Spleen (tissue), 11 donors: ENCODE measurements at regions not wholly inside any gene's neighbourhood (a gene's known extent, or its start where the extent isn't known, plus 50 kb on each side); places are given as distances from the start of the nearest gene placed in this dataset.

Experiments used
- DNase-seq: peaks from one replicate; pipeline ENCODE4 v3.0.0-alpha.2; 2020
- H3K27ac ChIP-seq, 8 donors: fragments of 200-600 bp; sonication (generic) in 7 of 8; 1 replicate in 4 of 8; 2 replicates in 4 of 8; pipeline versions ENCODE4 v1.5.0 to v1.8.0; 2016 to 2021; ENCODE audit warnings: inconsistent platforms in 4 of 8, mild to moderate bottlenecking in 4 of 8, moderate library complexity in 1 of 8
- H3K27me3 ChIP-seq, 7 donors: fragments of 200-600 bp; sonication (generic) in 6 of 7; replicated peaks in 1 of 7; 1 replicate in 4 of 7; 2 replicates in 3 of 7; pipeline versions ENCODE4 v1.5.0 to v1.8.0; 2016 to 2021; ENCODE audit warnings: inconsistent platforms in 3 of 7, mild to moderate bottlenecking in 1 of 7
- H3K36me3 ChIP-seq, 6 donors: fragments of 200-600 bp; sonication (generic) in 5 of 6; 1 replicate in 4 of 6; 2 replicates in 2 of 6; pipeline versions ENCODE4 v1.5.0 to v1.8.0; 2016 to 2021; ENCODE audit warnings: inconsistent platforms in 2 of 6
- H3K4me1 ChIP-seq, 6 donors: fragments of 200-600 bp; sonication (generic) in 5 of 6; 1 replicate in 3 of 6; 2 replicates in 3 of 6; pipeline versions ENCODE4 v1.5.0 to v1.8.0; 2016 to 2021; ENCODE audit warnings: inconsistent platforms in 3 of 6
- H3K4me3 ChIP-seq, 8 donors: fragments of 200-600 bp; sonication (generic) in 7 of 8; 1 replicate in 4 of 8; 2 replicates in 4 of 8; pipeline versions ENCODE4 v1.5.0 to v1.8.0; 2016 to 2021; ENCODE audit warnings: inconsistent platforms in 4 of 8, mild to moderate bottlenecking in 4 of 8, moderate library complexity in 2 of 8
- H3K9me3 ChIP-seq, 8 donors: fragments of 200-600 bp; sonication (generic) in 7 of 8; 1 replicate in 4 of 8; 2 replicates in 4 of 8; pipeline versions ENCODE4 v1.5.0 to v1.8.0; 2016 to 2021; ENCODE audit warnings: inconsistent platforms in 4 of 8
- CTCF ChIP-seq, 11 experiments: fragments of 200-600 bp in 7 of 11; fragments of 450-650 bp in 4 of 11; sonication (generic) in 4 of 11; IDR thresholded peaks in 8 of 11; conservative IDR thresholded peaks in 3 of 11; 1 replicate in 7 of 11; 2 replicates in 4 of 11; pipeline versions ENCODE4 v1.4.0 to v1.8.0; 2016 to 2021; ENCODE audit warnings: antibody characterized with exemption in 11 of 11, inconsistent platforms in 4 of 11, mild to moderate bottlenecking in 1 of 11
- POLR2A ChIP-seq, 3 donors: fragments of 450-650 bp; IDR thresholded peaks; one replicate each; pipeline ENCODE4 v1.5.1; 2017; ENCODE audit warnings: antibody characterized with exemption in 3 of 3, mild to moderate bottlenecking in 1 of 3
- POLR2AphosphoS5 ChIP-seq, 3 donors: sonication (generic); formaldehyde crosslinking; IDR thresholded peaks; one replicate each; pipeline ENCODE4 v1.5.1; 2017; ENCODE audit warnings: antibody characterized with exemption in 3 of 3
- WGBS, 5 donors: extraction: QIAGEN DNeasy Blood & Tissue Kit in 3 of 5; methylation state at CpG; one replicate each; pipeline versions ENCODE4 v1.1.5 to v1.1.7; 2013 to 2018; 5-methylcytosine and 5-hydroxymethylcytosine counted together
- intact Hi-C: fragments of 100-400 bp; cut with DNase I; formaldehyde crosslinking; loops from one replicate; pipeline ENCODE4 v1.15.0; 2023; ENCODE audit warnings: low total_unique reads
- donor health status: healthy with polysubstance abuse.
- donor health status: DM: no; HTN: no; CAD: no; lungs with moderate emphysema.
- donor health status: DM: no; HTN: no; CAD: no.
- donor health status: Bipolar disorder and iron deficiency.
- donor health status: healthy.
- donor health status: DM: no; HTN: no; CAD: no.
- donor health status: DM: yes; HTN: yes; CAD: no.

- Histone ChIP-seq H3K9me3 (no peaks in the 10 kb centered on the region), H3K27me3 (peaks cover 0 to 6% (median 0%) of the 10 kb centered on the region in 7 donors), H3K27ac (no peak overlapping the region), H3K4me1 (no peaks in the 10 kb centered on the region), H3K4me3 (no peak overlapping the region), H3K36me3 (no peaks in the 10 kb centered on the region)
- WGBS, 5 donors: 74 to 86% (median 81%) methylated on average over 2 to 5 of the region's 5 CpGs
- intact Hi-C loops: no loop called here
- DNase-seq: no peak
- TF ChIP-seq POLR2A (IDR thresholded peaks at IDR 0.05) (no peak), POLR2AphosphoS5 (IDR thresholded peaks at IDR 0.05) (no peak), CTCF (IDR thresholded peaks at IDR 0.05 in 8 of 11, conservative IDR thresholded peaks at IDR 0.05 in 3 of 11) (no peak)
Observed at GRCh38 chr7:50856806-50857205, 74.1 kb upstream of the GRB10 start.

- peaks cover 0 to 6% (median 0%) of the 10 kb centered on the region in 7 donors for H3K27me3 ChIP-seq
- TF ChIP-seq POLR2AphosphoS5 (IDR thresholded peaks at IDR 0.05) (no peak), POLR2A (IDR thresholded peaks at IDR 0.05) (no peak), CTCF (IDR thresholded peaks at IDR 0.05 in 8 of 11, conservative IDR thresholded peaks at IDR 0.05 in 3 of 11) (no peak)
- H3K4me3 ChIP-seq: no peak overlapping the region
- intact Hi-C loops: no loop called here
- 86 to 94% (median 88%) methylated on average over 4 of the region's 4 CpGs for WGBS, 5 donors
- no peaks in the 10 kb centered on the region for H3K4me1 ChIP-seq
- H3K9me3 ChIP-seq: no peaks in the 10 kb centered on the region
- no peaks in the 10 kb centered on the region for H3K36me3 ChIP-seq
- H3K27ac ChIP-seq: no peak overlapping the region
- no peak for DNase-seq
Observed at GRCh38 chr7:50856231-50856630, 73.5 kb upstream of the GRB10 start.

- intact Hi-C loops: no loop called here
- Histone ChIP-seq H3K27ac (no peak overlapping the region), H3K4me3 (no peak overlapping the region), H3K36me3 (no peaks in the 10 kb centered on the region), H3K9me3 (no peaks in the 10 kb centered on the region), H3K4me1 (no peaks in the 10 kb centered on the region), H3K27me3 (peaks cover 0 to 6% (median 0%) of the 10 kb centered on the region in 7 donors)
- DNase-seq: no peak
- 74 to 88% (median 85%) methylated on average over 4 to 5 of the region's 5 CpGs for WGBS, 5 donors
- TF ChIP-seq POLR2AphosphoS5 (IDR thresholded peaks at IDR 0.05) (no peak), POLR2A (IDR thresholded peaks at IDR 0.05) (no peak), CTCF (IDR thresholded peaks at IDR 0.05 in 8 of 11, conservative IDR thresholded peaks at IDR 0.05 in 3 of 11) (no peak)
Observed at GRCh38 chr7:50855526-50855925, 72.8 kb upstream of the GRB10 start.

- Histone ChIP-seq H3K4me1 (no peaks in the 10 kb centered on the region), H3K27me3 (peaks cover 0 to 6% (median 0%) of the 10 kb centered on the region in 7 donors), H3K4me3 (no peak overlapping the region), H3K27ac (no peak overlapping the region), H3K36me3 (no peaks in the 10 kb centered on the region), H3K9me3 (no peaks in the 10 kb centered on the region)
- TF ChIP-seq POLR2A (IDR thresholded peaks at IDR 0.05) (no peak), POLR2AphosphoS5 (IDR thresholded peaks at IDR 0.05) (no peak), CTCF (IDR thresholded peaks at IDR 0.05 in 8 of 11, conservative IDR thresholded peaks at IDR 0.05 in 3 of 11) (no peak)
- no peak for DNase-seq
- WGBS, 5 donors: 86 to 95% (median 92%) methylated on average over 3 of the region's 3 CpGs
- intact Hi-C loops: no loop called here
Observed at GRCh38 chr7:50854831-50855230, 72.1 kb upstream of the GRB10 start.
